ENCODE measurements at regions not wholly inside any gene's neighbourhood (a gene's known extent, or its start where the extent isn't known, plus 50 kb on each side); places are given as distances from the start of the nearest gene placed in this dataset.

DNA sequence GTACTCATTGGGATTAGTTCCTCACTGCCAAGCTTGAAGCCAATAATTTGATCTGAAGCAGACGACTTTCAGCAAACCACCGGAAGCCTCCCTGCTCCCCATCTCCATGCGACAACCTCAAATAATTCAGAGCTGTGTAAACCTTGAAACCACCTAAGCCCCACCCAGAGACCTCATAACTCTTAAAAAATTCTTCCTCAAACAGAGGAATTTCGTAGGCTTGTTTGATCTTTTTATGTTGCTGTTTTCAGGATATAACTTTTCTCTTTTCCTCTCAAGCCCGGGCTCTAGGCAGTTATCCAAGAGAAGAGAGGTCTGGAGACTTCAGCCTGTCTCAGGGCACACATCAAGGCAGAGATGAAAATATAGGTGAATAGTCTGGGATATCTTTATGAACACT, 311.6 kb downstream of the KCNRG start:
- no peak for DNase-seq

DNA sequence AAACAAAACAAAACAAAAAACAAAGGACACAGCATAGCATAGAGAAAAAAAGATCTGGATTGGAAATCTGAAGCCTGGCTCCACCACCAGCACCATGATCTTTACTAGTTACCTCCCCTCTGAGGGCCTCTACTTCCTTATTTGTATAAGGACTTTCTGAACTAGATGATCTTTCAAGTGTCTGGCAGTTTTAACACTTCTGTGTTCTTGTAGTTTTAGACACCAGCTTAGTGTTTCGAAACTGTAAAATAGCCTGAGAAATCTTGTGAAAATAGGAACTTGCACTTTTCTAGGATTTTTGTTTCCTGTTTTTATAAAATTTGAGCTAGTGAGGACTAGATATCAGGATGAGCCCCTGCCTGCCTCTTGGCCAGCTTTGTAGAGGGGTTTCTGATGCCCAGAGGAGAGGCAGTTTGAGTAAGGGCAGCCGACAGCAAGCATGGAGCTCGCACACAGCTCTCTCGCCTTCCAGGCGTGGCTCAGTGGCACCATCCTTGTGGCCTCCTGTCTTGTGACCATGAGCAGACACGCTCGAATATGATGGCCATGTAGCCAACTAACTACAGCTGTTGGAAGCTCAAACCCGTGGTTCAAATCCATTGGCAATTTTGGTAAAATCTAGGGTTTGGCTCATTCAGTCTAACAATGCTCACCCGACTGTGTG, 319.0 kb downstream of the KCNRG start:
- DNase-seq, result no peak

DNA sequence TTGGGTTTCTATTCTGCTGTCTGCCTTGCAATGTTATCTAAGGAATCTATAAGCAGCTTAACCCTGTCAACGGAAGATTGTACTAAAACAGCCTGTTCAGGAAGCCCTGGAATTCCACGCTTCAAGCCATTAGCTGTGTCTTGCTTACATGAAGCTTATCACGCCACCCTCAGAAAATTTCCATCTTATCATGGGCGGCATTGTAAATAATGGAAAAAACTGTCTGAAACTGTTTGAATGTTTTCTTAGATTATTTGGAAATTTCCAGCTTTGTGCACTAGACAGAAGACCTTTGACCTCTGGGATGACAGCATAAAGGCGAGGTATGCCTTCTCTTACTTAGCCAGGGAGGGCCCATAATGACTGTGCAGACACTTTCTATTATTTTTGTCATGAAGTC, 319.7 kb downstream of the KCNRG start:
- no peak for DNase-seq

DNA sequence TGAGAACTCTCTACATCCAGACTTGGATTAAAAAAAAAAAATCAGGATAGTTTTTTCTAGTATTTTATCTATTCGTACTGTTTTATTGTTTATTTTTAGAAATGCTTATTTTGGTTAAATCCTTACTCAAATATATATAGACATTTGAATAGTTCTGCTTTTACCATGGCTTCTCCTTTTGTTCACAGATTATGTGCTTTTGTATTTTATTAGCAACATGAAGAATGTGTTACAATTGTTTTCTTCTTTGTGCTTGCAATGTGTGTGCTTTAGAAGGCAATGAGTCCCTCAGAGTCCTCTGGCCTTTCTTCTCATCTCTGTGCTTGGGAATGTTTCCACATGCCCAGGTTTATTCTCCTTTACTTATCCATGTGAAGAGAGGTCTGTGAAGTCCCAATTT, 324.0 kb downstream of the KCNRG start:
- no peak for DNase-seq

DNA sequence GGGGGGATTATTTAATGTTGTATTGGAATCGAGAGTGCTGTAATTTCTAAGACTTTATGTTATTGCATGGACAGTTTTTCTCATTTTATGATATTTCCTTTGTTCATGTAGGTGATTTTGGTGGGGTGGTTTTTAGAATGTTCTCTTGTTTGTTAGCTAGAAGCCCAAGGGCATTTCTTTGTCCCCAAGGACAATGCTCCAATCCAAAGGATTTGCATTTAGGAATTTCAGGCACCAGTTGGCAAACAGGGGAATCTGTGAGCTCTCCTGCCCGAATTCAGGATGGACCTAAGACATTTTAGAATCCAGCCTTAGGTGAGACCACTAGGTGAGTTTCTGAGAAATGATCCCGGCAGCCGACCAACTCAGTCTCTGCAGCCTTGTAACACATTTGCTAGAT, 324.9 kb downstream of the KCNRG start:
- no peak for DNase-seq

DNA sequence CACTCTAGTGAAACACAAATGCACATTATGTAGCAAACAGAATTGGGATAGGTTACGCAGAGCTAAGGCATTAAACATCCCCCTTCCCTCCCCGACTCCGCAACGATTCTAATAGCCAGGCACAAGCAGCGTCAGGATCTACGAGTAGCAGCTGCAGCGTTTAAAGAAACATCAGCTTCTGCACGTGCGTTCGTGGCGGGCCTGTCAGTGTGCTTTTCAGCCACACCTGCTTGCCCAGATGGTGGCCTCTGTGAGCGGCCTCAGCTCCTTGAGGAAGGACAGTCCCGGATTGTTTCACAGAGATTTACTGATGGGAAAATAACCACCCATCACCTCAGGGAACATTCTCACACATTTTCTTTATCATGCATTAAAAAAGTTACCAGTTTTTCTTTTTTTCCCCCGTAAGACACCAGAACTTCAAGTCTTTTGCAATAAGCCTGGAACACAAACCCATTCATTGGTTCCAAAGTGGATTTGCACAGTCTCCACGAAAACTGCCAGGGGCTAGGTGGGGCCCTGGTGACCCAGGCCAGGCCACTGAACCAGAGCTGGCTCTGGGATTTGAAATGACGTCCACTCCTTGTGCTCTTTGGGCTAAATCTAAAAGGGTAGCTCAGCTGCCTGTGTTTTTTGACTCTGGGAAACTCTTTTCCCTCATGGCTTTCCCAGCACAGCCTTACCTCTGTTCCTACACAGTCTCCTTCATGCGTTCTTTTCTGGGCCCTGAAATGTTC, 325.5 kb downstream of the KCNRG start:
- no peak for DNase-seq

DNA sequence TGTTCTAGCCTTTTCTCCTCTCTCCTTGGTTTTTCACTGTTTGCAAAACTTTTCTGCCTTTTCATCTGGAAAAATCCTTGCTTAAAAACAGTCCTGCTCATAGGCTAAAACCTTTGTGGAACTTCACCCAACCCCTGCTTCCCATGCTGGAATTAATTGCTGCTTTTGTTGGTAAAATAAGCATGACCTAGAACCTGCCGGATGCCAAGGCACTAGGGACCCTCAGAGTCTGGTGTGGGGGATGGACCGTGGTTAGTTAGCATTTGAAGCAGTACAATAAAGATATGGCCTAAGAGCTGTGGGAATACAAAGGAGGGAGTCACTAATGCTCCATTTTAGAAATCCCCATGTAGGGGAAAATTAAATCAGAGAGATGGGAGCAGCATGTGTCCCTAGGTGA, 326.3 kb downstream of the KCNRG start:
- no peak for DNase-seq

DNA sequence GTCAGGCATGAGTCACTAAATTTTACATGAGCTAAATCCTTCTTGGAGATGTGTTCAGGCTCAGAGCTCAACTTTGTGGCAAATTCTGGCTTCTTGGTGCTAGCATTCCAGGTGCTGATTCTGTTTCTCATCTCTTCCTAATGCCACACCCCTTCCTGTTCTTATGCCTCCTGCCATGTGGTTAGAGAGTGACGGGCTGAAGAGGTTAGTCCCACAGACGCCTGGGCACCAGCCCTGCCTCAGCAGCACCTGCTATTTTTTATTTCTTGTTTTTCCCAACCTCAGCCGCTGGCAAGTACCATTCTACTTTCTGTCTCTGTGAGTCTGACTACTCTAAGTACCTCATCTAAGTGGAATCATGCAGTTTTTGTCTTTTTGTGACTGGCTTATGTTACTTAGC, 329.5 kb downstream of the KCNRG start:
- DNase-seq, result no peak

DNA sequence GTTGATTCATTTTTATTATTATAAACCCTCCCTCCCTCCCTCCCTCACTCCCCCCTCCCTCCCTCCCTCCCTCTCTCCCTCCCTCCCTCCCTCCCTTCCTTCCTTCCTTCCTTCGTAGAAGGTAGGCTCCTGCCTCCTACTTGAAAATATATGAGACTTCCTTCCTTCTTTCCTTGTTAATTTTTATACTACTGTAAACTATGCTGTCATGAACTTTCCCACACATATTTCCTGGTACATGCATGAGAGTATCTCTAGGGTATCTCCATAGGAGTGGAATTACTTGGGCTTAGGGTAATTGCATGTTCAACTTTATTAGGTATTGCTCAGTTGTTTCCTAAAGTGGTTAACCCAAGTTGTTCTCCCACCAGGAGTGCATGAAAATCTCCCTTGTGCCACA, 330.6 kb downstream of the KCNRG start:
- no peak for DNase-seq

DNA sequence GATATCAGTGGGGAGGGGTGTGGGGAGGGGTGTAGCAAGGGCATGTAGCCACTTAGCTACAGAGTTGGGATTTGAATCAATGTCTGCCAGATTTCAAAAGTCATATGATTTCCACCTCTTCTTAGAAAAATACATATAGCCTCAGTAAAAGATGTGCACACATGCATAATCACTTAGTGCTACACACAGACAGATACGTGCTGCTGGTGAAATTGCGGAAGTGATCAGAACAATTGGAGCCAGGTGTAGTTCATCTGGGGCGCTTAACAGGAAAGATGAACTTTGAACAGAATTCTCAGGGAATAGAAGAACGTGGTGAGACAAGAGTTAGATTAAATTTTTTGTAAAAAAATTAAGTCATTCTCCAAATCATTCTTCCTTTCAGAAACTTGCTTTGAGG, 333.1 kb downstream of the KCNRG start:
- DNase-seq, result no peak

DNA sequence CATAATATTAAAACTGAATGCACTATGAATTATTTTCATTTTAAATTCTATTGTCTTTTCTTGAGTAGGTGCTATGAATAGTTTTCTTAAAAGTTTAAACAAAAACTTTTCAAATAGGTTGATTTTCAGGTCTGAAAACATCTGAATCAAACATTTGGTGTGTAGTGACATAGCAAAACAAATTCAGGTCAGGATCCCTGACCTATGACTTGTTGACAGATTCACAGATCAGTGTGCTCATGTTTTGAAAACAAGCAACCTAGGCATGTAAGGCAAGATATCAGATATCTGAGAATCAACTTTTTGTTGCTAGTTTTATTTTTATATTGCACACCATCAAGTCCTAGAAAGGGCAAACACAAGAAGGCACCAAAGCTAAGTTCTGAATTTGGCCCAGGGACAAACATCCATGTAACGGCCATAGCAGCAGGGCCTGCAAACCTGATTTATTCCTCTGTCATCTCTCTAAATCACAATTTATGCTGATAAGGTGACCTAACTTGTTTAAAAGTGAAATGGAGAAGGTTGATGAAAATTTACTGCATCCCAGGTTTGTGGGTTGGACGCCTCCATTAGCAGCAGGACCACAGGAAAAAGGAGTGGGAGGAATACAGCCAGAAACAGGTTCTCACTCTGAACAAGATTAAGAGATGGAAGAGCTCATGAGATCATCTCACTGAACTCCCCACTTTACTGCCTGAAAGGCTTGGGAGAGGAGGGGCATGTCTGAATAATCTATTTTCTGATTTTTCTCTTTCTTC, 337.7 kb downstream of the KCNRG start:
- no peak for DNase-seq

DNA sequence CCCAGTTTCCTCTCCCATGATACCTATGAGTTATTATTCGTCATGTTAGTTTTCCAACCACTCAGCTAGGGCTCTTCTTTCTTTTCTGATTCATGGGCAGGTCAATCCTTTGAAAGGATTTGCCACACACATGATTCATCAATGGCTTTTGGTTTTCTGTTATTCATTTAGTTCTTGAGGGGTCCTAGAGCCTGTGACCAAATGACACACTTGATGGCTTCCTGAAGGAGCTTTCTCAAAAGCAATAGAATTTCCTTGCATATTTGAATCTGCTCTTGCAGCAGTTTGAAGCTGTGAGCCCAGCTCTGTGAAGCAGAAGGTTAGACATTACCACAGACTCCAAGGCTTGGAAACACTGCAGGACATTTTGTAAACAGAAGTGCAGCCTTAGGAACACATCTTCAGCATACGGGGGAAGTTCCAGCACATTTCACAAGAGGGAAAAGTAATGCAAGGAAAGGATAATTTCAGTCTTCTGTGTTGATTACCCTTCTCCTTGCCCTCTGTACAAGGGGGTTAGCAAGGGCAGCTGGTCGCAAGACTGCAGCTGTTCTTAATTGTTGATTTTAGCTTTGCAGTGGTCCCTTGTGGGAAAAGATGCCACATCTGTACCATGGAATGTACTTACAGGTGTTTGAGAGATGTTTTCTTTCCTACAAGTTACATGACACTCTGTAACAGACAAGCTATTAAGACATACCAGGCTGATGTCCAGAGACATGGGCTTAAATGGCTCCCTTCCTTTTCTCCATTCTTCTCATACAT, 338.6 kb downstream of the KCNRG start:
- DNase-seq, result peak; percentile 49

DNA sequence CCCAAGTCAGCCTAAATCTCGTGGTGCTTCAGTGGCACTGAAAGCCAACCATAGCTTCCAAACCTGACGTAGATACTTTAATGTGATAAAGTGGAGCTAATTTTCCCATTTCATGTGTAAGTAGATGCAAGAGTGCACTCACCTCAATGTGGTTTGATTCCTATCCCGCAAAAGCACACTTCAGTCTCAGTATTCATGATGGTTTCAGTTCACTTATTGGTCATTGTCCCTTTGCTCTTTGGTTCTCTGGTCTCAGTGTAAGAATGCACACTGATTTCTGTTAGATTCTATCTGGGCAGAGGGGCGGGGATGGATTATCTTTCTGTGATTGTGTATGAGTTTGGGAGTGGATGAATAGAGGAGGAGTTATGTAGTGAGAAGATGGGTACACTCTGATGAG, 340.6 kb downstream of the KCNRG start:
- DNase-seq, result no peak

DNA sequence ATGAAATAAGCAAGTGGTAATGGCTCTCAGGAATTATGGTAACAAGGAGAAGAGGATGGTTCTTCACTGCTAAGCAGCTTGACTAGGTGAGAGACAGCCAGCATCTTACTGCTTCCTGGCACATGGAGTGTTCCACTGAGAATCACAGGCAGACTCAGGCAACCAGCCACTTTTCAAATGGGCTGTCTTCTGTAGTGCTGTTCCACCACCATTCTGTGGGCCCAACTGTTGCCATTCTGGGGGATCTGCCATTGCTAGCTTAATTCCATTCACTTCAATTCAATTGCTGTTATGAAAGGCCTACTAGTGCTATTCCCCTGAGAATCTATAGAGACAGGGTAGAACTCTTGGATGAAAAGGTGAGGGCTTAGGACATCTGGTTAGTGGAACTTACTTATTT, 341.9 kb downstream of the KCNRG start:
- no peak for DNase-seq

DNA sequence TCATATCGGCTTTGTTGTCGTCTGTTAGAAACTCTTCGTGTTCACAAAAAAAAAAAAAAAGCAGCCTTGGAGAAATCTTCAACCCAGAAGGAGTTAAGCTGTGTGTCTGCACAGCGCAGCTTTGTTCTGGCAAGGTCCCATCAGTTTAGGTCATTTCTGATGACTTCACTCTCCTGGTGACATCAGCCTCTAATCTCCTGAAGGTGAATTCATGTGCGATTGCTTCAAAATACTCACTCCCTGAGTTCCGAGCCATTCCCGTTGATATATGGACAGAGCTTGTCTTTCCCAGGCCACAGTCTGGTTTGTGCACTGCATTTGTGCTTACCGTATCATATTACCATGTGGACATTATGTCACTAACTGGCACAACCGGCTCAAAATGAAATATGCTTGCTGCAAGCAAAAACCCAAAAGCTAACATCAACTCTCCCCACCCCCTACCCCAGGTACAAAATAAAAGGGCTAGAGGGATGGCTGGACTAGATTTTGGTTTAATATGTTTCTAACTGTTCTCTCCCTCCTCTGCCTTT, 342.4 kb downstream of the KCNRG start:
- peak; percentile 63 for DNase-seq

DNA sequence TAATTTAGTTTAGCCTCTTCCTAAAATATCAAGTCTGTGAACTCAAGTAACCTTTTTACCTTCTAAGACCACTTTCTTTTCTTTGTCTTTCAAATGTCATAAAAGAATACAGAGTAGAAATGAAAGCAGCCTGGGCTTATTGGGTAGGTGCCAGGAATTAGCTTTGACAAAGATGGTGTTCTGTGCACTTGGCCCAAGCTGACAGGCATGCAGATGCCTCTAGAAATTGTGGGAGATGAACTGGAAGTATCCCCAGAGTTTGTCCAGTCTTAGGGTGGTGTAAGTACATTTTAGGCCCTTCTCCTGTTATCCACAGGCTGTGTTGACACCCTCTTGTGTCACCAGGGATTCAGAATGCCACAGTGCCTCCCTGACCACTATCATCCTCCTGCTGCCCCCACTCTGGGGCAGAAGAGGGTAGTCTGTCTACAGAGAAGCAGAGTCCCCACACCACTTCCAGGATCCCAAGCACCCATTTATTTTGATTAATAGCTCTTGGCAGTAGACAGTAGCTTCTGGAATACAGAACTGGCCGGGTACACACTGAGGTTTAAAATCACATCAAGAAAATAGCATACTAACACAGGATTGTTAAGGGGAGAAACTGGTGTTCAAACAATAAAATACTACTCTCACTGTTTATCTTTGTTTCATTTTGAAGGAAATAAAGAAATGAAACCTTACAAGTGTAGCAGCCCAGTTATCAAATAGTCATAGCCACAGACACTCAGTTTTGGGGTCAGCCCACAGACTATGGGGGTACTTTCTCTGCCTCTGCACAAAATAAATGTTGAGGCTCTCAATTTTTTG, 343.2 kb downstream of the KCNRG start:
- DNase-seq, result no peak

DNA sequence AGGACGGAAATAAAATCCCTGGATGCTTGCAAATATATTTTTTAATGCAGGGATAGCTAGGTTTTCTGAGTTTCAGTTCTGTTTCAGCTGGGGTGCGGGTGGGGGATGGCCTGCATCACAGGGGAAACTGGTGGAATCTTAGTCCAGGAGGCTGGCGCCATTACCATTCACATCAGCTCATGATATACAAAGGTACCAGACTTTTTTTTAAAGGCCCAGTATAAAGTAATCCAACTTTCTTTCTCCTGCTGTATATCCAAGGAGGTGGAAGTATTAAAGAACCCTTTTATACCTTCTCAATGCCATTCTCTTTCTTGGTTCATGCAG, 343.8 kb downstream of the KCNRG start:
- DNase-seq, result no peak

DNA sequence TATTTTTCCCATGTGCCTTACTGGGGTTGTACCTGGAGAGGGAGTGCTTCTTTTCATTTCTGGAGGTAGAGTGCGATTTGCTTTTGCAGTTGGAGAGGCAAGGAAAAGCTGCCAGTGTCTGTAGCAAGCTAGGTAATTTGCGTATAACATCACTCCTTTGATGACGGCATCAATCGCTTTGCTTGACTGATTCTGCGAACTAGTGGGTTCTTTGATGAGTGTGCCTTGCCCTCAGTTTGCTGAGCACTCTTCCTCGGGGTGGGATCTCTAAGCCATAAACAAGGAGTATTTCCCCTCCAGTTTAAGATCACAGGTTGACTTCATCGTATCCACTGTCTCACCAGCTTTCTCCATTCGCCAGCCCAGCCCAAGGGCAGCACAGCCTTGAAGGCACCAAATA, 344.5 kb downstream of the KCNRG start:
- DNase-seq, result no peak

DNA sequence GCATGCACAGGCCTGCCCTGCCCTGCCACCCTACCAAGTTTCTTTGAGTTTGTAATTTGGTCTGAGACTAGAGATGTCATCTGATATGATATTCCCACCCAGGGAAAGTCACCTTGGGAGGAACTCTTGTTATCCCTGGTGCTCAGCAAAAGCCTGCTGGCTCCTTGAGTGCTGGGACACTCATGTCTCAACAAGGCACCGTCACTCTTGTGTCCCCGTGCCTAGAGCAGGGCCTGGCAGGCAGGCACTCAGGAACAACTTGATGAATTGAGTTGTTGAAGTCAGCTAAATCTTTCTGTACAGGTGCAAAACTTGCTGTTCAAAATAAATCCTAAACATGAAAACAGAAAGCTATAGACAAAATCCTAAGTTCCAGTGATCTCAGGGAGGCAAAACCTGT, 345.4 kb downstream of the KCNRG start:
- no peak for DNase-seq

DNA sequence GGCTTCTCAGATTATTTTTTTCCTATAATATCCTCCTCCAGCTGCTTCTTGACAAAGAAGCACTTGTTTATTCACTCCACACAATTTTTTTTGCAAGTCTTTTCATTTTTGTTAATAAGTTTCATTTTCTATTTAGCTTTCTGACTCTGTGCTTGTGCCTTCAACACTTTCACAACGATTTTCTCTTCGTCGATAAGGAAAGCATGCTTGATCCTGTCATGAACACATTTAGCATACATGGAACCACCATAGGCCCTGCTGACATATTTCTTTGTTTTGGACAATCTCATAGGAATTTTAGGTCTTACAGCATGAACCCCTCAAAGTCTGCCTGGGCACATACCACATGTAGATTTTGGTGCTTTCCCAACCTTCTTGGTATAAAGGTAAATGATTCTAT, 346.0 kb downstream of the KCNRG start:
- DNase-seq, result no peak

DNA sequence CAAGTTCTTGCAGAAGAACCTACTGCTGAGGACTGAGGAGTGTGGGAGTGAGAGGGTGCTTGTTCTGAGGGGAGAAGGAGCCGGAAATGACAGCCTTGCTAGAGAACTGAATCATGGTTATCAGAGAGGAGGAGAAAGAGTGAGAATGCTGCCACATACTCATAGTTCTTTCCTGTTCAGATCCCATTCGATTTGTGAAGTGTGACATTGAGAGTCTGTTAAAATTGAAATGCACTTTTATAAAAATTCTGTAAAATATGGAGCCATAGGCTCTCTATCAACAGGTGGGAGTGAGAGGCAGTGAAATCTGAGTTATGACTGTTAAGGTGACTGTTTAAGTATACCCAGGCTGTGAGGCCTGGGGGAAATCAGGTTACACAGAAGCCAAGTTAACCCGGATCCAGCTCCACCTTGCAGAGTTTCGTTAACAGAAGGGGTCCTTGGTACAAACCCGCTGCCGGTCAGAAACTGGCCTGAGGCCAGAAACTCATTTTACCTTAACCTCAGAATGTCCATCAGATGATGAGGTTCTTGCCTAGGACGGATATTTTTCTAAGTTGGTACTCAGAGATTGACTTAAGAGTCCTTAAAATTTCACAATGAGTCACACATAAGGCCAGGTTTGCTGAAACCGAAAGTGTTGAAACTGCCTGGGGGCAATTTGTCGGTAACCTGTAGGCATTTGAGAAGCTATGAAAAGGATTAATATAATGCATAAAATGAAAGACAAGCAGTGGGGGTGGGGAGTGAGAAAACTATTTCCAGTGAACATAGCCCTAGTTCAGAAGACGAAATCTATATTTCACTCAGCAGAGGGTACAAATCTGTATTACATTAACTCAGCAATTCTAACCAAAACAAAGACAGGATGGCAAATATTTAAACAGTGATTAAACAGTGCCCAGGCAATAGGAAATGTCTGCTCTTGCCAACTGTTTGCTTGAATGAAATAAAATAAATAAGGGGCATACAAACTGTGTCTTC, 350.5 kb downstream of the KCNRG start:
- peak; percentile 30 for DNase-seq

Data from EL (cell line).